GM18499 (cell line): ENCODE measurements at regions not wholly inside any gene's neighbourhood (a gene's known extent, or its start where the extent isn't known, plus 50 kb on each side); places are given as distances from the start of the nearest gene placed in this dataset.
A peak's percentile ranks its signal among the peaks of the same experiment; 100 is the strongest.
"Not testable (repeated sequence)": the region's sequence is repeated elsewhere in the genome, so short reads cannot be mapped to it uniquely, and the experiment has no call there.

Source experiments
- ATAC-seq: cut with Tn5 transposase; IDR thresholded peaks from one replicate; pipeline ENCODE4 v1.9.1; 2021; ENCODE audit warnings: moderate number of reproducible peaks; ENCODE audit not compliant: insufficient read depth, unreplicated experiment

GRCh38 chr20:53734006-53734688 lies 140.5 kb upstream of the ZNF217 start:
- ATAC-seq = no peak

DNA sequence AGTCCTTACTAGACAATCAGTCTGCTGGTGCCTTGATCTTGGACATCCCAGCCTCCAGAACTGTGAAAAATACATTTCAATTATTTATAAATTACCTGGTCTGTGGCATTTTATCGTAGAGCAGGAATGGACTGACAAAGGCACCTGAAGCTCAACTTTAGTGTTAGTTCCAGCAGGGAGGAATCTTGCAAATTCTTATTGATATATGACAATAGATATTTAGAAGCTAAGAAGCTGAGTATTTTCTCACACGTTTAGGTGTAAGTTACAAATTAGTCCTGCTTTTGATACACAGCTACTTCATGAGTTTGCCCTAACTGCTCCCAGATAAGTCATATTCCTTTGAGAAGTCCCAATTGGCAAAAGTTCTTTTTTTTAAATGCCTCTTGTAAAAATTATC lies 138.0 kb upstream of the ZNF217 start:
- no peak for ATAC-seq

DNA sequence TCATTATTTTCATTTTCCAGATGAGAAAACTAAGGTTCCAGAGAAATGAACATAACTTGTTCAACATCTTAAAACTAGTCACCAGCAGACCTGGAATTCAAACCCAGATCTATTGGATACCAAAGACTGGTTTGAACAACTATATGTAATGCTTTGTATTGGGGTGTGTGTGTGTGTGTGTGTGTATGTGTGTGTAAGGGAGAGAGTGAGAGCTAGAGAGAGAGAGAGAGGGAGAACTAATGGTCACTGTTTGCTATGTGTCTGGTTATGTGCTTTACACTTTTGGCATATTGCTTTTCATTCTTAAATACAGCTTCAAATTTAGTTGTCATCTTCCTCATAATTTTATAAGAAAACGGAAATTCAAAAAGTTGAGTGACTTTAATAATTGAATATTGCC lies 134.7 kb upstream of the ZNF217 start:
- no peak for ATAC-seq

DNA sequence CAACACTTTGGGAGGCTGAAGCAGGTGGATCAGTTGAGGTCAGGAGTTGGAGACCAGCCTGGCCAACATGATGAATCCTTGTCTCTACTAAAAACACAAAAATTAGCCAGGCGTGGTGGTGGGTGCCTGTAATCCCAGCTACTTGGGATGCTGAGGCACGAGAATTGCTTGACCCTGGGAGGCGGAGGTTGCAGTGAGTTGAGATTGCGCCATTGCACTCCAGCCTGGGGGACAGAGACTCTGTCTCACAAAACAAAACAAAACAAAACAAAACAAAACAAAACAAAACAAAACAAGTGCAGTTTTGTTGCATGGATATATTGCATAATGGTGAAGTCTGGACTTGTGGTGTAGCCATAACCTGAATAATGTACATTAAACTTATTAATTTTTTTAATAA lies 133.6 kb upstream of the ZNF217 start:
- ATAC-seq = not testable (repeated sequence)

- no peak for ATAC-seq
Observed at GRCh38 chr20:53725575-53725970, 131.9 kb upstream of the ZNF217 start.

GRCh38 chr20:53723621-53724020 lies 130.0 kb upstream of the ZNF217 start:
- no peak for ATAC-seq

DNA sequence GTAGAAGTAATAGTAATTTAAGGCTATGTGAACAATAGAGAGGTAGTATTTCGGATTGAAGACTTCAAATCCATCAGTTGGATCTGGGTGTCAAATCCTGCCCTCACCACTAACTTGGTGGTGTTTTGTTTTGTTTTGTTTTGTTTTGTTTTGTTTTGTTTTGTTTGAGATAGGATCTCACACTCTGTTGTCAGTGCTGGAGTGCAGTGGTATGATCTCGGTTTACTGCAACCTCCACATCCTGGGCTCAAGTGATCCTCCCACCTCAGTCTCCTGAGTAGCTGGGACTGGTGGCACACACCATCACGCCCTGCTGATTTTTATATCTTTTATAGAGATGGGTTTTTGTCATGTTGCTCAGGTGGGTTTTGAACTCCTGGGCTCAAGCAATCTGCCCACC lies 129.4 kb upstream of the ZNF217 start:
- no peak for ATAC-seq

DNA sequence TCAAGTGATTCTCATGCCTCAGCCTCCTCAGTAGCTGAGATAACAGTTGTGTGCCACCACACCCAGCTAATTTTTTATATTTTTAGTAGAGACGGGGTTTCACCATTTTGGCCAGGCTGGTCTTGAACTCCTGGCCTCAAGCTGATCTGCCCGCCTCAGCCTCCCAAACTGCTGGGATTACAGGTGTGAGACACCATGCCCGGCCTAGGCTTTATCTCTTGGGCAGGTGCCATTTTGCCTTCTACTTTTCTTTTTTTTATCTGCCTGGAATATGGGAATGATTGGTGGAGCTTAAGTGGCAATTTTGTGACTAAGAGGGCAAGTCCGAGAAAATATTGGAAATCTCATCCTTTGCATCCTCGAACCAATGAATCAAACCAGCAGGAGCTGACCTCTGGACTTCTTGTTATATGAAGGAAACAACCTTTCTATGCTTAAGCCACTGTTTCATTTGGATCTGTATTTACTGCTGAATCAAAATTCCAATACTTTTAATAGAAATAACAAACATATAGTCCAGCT lies 128.9 kb upstream of the ZNF217 start:
- ATAC-seq = no peak

- ATAC-seq = peak; percentile 14
Observed at GRCh38 chr20:53721445-53721963, 127.9 kb upstream of the ZNF217 start.

GRCh38 chr20:53719171-53719803 lies 125.6 kb upstream of the ZNF217 start:
- not testable (repeated sequence) for ATAC-seq

GRCh38 chr20:53718142-53719021 lies 124.7 kb upstream of the ZNF217 start:
- no peak for ATAC-seq

DNA sequence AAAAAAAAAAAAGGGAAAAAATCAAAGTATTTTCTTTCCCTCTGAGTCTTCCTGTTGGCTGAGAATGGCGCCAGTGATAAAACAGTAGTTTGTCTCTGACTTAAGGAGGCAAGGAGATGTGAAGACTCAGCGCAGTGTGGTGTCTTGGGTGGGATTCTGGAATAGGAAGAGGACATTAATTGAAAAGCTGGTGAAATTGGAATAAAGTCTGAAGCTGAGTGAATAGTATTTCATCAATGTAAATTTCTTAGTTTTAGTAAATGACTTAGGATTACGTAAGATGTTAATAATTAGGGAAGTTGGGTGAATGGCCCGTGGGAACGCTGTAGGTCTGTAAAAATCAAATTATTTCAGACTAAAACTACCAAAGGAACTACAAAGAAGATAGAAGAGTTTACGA lies 122.8 kb upstream of the ZNF217 start:
- no peak for ATAC-seq

DNA sequence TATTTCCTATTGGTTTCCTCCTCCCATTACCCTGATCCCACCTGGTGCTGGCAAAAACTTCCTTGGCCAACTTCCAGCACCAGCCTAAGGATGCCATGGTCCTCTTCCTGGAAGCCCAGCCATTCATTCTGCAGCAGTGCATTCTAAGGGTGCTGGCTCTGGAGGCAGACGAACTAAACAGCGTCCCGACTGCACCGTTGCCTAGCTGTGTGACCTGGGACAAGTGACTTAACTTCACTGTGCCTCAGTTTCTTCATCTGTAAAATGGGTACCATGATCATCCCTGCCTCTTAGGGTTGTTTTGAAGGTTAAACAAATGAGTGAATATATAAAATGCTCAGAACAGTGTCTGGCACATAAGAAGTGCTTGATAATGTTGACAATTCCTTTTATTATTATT lies 120.9 kb upstream of the ZNF217 start:
- no peak for ATAC-seq

- ATAC-seq = no peak
Observed at GRCh38 chr20:53713328-53714056, 119.9 kb upstream of the ZNF217 start.

DNA sequence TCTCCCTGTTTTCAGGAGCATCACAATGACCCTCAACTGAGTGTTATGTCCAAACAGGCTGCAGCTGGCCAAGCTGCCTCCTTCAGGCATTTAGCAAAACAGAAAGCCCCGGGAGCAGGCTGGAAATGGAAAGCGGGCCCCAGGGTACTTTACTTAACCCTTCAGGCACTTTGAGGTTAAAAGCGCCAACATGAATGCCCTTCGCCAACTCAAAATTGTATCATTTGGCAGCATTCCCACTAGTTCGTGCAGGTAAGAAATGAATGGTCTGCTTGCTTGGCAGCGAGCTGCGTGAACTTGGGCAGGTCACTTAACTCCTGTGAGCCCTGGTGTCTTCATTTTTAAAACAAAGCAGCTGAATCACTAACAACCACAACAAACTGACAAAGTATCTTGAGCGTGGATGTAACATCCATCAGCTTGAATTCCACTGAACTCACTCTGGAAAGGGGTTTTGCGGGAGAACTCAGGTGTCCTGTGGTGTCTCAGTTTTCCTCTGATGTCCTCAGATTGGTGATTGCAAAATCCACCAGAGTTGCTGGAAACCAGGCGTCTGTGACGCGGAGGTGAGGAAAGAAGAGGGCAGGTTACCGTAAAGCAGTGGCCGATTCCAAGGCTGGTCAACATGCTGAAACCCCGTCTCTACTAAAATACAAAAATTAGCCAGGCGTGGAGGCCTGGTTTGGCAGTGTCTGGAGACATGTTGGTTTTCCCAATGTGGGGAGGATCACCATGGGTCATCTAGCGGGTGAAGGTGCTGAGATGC lies 118.8 kb upstream of the ZNF217 start:
- ATAC-seq = no peak

GRCh38 chr20:53711333-53712211 lies 117.9 kb upstream of the ZNF217 start:
- ATAC-seq = no peak

GRCh38 chr20:53708129-53708968 lies 114.7 kb upstream of the ZNF217 start:
- no peak for ATAC-seq
